OCI-LY7 (cell line): ENCODE measurements at regions not wholly inside any gene's neighbourhood (a gene's known extent, or its start where the extent isn't known, plus 50 kb on each side); places are given as distances from the start of the nearest gene placed in this dataset.

Experiments used
- BruUV-seq: library from RNA; stranded (reverse); fragments of 400-500 nt; replicated peaks from 2 replicates; lab custom pipeline; 2021; lab: Mats Ljungman, UMichigan
- CTCF ChIA-PET: fragments of 300-600 bp; sonication (Branson Sonifier 250); formaldehyde crosslinking; loops from one replicate; lab custom pipeline; 2022; ENCODE audit warnings: antibody characterized with exemption; ENCODE audit not compliant: unreplicated experiment; lab: Charles Lee
- POLR2A ChIA-PET: fragments of 300-600 bp; sonication (Branson Sonifier 250); formaldehyde crosslinking; loops from one replicate; lab custom pipeline; 2022; ENCODE audit warnings: antibody characterized with exemption; lab: Charles Lee
- DNase-seq: peaks from one replicate; pipeline ENCODE4 v3.0.0-alpha.2; 2015; ENCODE audit warnings: low spot score
- H2AFZ ChIP-seq: fragments of 200-600 bp; sonication (generic), shearing (Covaris generic); 2 replicates; pipeline ENCODE4 v1.6.1; 2014; ENCODE audit warnings: mild to moderate bottlenecking, antibody characterized with exemption, low read length, moderate library complexity
- H3K27ac ChIP-seq: fragments of 200-600 bp; sonication (generic); 2 replicates; pipeline ENCODE4 v1.5.1; 2014; ENCODE audit warnings: mixed run types, low read depth, mild to moderate bottlenecking, moderate library complexity, low read length, inconsistent platforms; ENCODE audit not compliant: poor library complexity, severe bottlenecking
- H3K36me3 ChIP-seq: fragments of 200-600 bp; sonication (generic); 2 replicates; pipeline ENCODE4 v1.6.1; 2014; ENCODE audit warnings: mild to moderate bottlenecking, antibody characterized with exemption, low read length, moderate library complexity, mixed read lengths; ENCODE audit not compliant: insufficient read depth
- H3K4me1 ChIP-seq: fragments of 200-600 bp; sonication (generic); 2 replicates; pipeline ENCODE4 v1.5.1; 2014; ENCODE audit warnings: mild to moderate bottlenecking, low read length; ENCODE audit not compliant: insufficient read depth, poor library complexity, severe bottlenecking
- H3K4me2 ChIP-seq: fragments of 200-600 bp; sonication (generic); 2 replicates; pipeline ENCODE4 v1.6.1; 2014; ENCODE audit warnings: mild to moderate bottlenecking, low read length
- H3K4me3 ChIP-seq: fragments of 200-600 bp; sonication (generic); 2 replicates; pipeline ENCODE4 v1.5.1; 2014; ENCODE audit warnings: mild to moderate bottlenecking, low read depth, low read length; ENCODE audit not compliant: poor library complexity, severe bottlenecking
- H3K79me2 ChIP-seq: fragments of 200-600 bp; sonication (generic); 2 replicates; pipeline ENCODE4 v1.6.1; 2016; ENCODE audit warnings: low read depth, mild to moderate bottlenecking, low read length, moderate library complexity, mixed read lengths; ENCODE audit not compliant: insufficient read depth
- H3K9me2 ChIP-seq: fragments of 200-600 bp; sonication (generic); 2 replicates; pipeline ENCODE4 v1.6.1; 2016; ENCODE audit warnings: mild to moderate bottlenecking, low read length, mixed read lengths; ENCODE audit not compliant: insufficient read depth
- H3K9me3 ChIP-seq: fragments of 200-600 bp; sonication (generic); 2 replicates; pipeline ENCODE4 v1.6.1; 2014; ENCODE audit warnings: mild to moderate bottlenecking, mixed run types, low read length, mixed read lengths
- H4K20me1 ChIP-seq: fragments of 200-600 bp; sonication (generic); 2 replicates; pipeline ENCODE4 v1.6.1; 2014; ENCODE audit warnings: mild to moderate bottlenecking, antibody characterized with exemption, low read length, moderate library complexity, mixed read lengths; ENCODE audit not compliant: insufficient read depth
- CTCF ChIP-seq: fragments of 200-600 bp; sonication (generic); conservative IDR thresholded peaks from 2 replicates; pipeline ENCODE4 v1.5.1; 2014; ENCODE audit warnings: mild to moderate bottlenecking, antibody characterized with exemption, low read length, moderate library complexity, mixed read lengths
- EZH2phosphoT487 ChIP-seq: fragments of 200-600 bp; sonication (generic); IDR thresholded peaks from 2 replicates; pipeline ENCODE4 v1.6.1; 2018; ENCODE audit warnings: low read depth, borderline replicate concordance, mild to moderate bottlenecking, mixed run types, antibody characterized with exemption, low read length, moderate library complexity, mixed read lengths
- intact Hi-C: fragments of 100-400 bp; cut with micrococcal nuclease; formaldehyde crosslinking; loops from one replicate; pipeline ENCODE4 v1.10.0; 2022; ENCODE audit not compliant: unreplicated experiment

GRCh38 chr18:10376731-10377130 is 77.7 kb upstream of the APCDD1 start:
- H3K9me2 ChIP-seq: no peaks in the 10 kb centered on the region
- no TSS peak for BruUV-seq
- no peak overlapping the region for H3K4me3 ChIP-seq
- no peaks in the 10 kb centered on the region for H3K4me1 ChIP-seq
- no peak for TF ChIP-seq CTCF
- TF ChIP-seq EZH2phosphoT487: no peak
- no peak overlapping the region for H3K27ac ChIP-seq
- H3K4me2 ChIP-seq: no peak overlapping the region
- H3K79me2 ChIP-seq: no peaks in the 10 kb centered on the region
- no peak overlapping the region for H2AFZ ChIP-seq
- no peaks in the 10 kb centered on the region for H4K20me1 ChIP-seq
- no peak for DNase-seq
- CTCF ChIA-PET: no interaction called here
- no peaks in the 10 kb centered on the region for H3K36me3 ChIP-seq
- intact Hi-C loops: no loop called here
- no peaks in the 10 kb centered on the region for H3K9me3 ChIP-seq
- POLR2A ChIA-PET: no interaction called here

- Histone ChIP-seq H3K79me2 (no peaks in the 10 kb centered on the region), H4K20me1 (no peaks in the 10 kb centered on the region), H3K36me3 (no peaks in the 10 kb centered on the region), H3K27ac (no peak overlapping the region), H3K9me3 (no peaks in the 10 kb centered on the region), H2AFZ (no peak overlapping the region), H3K9me2 (no peaks in the 10 kb centered on the region), H3K4me2 (no peak overlapping the region), H3K4me3 (no peak overlapping the region), H3K4me1 (no peaks in the 10 kb centered on the region)
- intact Hi-C loops: no loop called here
- no peak for DNase-seq
- ChIA-PET POLR2A (no interaction called here), CTCF (no interaction called here)
- BruUV-seq: no TSS peak
- TF ChIP-seq EZH2phosphoT487: no peak
- TF ChIP-seq CTCF: no peak
Measured at GRCh38 chr18:10377956-10378355, 76.5 kb upstream of the APCDD1 start.

- H3K9me3 ChIP-seq: no peaks in the 10 kb centered on the region
- H3K4me2 ChIP-seq: no peak overlapping the region
- POLR2A ChIA-PET: no interaction called here
- no peaks in the 10 kb centered on the region for H3K36me3 ChIP-seq
- H3K27ac ChIP-seq: no peak overlapping the region
- no peak overlapping the region for H2AFZ ChIP-seq
- no peak for TF ChIP-seq CTCF
- DNase-seq: no peak
- intact Hi-C loops: no loop called here
- no peaks in the 10 kb centered on the region for H4K20me1 ChIP-seq
- no peaks in the 10 kb centered on the region for H3K79me2 ChIP-seq
- no TSS peak for BruUV-seq
- H3K4me1 ChIP-seq: no peaks in the 10 kb centered on the region
- H3K9me2 ChIP-seq: no peaks in the 10 kb centered on the region
- H3K4me3 ChIP-seq: no peak overlapping the region
- CTCF ChIA-PET: no interaction called here
Measured at GRCh38 chr18:10378688-10379420, 75.6 kb upstream of the APCDD1 start.
